ENCODE measurements at regions not wholly inside any gene's neighbourhood (a gene's known extent, or its start where the extent isn't known, plus 50 kb on each side); places are given as distances from the start of the nearest gene placed in this dataset.

GRCh38 chr7:109354552-109354951 lies 784.9 kb downstream of the DNAJB9 start:
- H3K4me3 ChIP-seq (ENCODE audit: low read depth, low read length), result no peak overlapping the region
- DNase-seq (ENCODE audit: low read depth) (no peak), FAIRE-seq (no peak)
- no peaks in the 10 kb centered on the region for H3K36me3 ChIP-seq (ENCODE audit: control insufficient read depth, insufficient read depth, low read length)
- H3K27me3 ChIP-seq (ENCODE audit: control insufficient read depth, insufficient read depth, low read length), result no peaks in the 10 kb centered on the region
- TF ChIP-seq, protein P1, sequence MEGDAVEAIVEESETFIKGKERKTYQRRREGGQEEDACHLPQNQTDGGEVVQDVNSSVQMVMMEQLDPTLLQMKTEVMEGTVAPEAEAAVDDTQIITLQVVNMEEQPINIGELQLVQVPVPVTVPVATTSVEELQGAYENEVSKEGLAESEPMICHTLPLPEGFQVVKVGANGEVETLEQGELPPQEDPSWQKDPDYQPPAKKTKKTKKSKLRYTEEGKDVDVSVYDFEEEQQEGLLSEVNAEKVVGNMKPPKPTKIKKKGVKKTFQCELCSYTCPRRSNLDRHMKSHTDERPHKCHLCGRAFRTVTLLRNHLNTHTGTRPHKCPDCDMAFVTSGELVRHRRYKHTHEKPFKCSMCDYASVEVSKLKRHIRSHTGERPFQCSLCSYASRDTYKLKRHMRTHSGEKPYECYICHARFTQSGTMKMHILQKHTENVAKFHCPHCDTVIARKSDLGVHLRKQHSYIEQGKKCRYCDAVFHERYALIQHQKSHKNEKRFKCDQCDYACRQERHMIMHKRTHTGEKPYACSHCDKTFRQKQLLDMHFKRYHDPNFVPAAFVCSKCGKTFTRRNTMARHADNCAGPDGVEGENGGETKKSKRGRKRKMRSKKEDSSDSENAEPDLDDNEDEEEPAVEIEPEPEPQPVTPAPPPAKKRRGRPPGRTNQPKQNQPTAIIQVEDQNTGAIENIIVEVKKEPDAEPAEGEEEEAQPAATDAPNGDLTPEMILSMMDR (IDR thresholded peaks at IDR 0.05; ENCODE audit: insufficient read depth, low read length, severe bottlenecking), result no peak

DNA sequence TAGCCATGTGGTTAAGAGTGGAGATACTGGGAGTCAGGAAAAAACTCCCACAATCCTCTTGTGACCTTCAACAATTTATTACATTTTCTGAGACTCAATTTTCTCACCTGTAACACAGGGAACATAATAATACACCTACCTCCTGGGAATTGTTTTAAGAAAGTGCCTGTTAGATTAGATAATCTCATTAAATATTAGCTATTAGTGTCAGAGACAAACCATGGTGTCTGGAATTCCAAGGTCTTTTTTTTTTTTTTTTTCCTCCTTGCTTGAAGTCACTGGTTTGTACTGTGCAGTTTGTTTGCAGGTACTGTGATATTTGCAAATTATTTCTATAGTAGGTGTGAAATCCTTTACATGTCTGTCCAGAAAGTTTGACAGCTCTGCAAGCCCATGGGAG lies 806.1 kb downstream of the DNAJB9 start:
- TF ChIP-seq, protein P1 (IDR thresholded peaks at IDR 0.05; ENCODE audit: insufficient read depth, low read length, severe bottlenecking), result no peak
- DNase-seq (ENCODE audit: low read depth) (no peak), FAIRE-seq (no peak)

GRCh38 chr7:109376576-109376975 lies 806.9 kb downstream of the DNAJB9 start:
- FAIRE-seq, result no peak
- Histone ChIP-seq H3K27me3 (ENCODE audit: control insufficient read depth, insufficient read depth, low read length) (no peaks in the 10 kb centered on the region), H3K4me3 (ENCODE audit: low read depth, low read length) (no peak overlapping the region), H3K36me3 (ENCODE audit: control insufficient read depth, insufficient read depth, low read length) (no peaks in the 10 kb centered on the region)
- TF ChIP-seq, protein P1 (IDR thresholded peaks at IDR 0.05; ENCODE audit: insufficient read depth, low read length, severe bottlenecking), result no peak
- DNase-seq (ENCODE audit: low read depth), result peak; percentile 51

More for the DNA sequence above, 806.1 kb downstream of the DNAJB9 start:
- no peak overlapping the region for H3K4me3 ChIP-seq (ENCODE audit: low read depth, low read length)
- H3K36me3 ChIP-seq (ENCODE audit: control insufficient read depth, insufficient read depth, low read length), result no peaks in the 10 kb centered on the region
- no peaks in the 10 kb centered on the region for H3K27me3 ChIP-seq (ENCODE audit: control insufficient read depth, insufficient read depth, low read length)

DNA sequence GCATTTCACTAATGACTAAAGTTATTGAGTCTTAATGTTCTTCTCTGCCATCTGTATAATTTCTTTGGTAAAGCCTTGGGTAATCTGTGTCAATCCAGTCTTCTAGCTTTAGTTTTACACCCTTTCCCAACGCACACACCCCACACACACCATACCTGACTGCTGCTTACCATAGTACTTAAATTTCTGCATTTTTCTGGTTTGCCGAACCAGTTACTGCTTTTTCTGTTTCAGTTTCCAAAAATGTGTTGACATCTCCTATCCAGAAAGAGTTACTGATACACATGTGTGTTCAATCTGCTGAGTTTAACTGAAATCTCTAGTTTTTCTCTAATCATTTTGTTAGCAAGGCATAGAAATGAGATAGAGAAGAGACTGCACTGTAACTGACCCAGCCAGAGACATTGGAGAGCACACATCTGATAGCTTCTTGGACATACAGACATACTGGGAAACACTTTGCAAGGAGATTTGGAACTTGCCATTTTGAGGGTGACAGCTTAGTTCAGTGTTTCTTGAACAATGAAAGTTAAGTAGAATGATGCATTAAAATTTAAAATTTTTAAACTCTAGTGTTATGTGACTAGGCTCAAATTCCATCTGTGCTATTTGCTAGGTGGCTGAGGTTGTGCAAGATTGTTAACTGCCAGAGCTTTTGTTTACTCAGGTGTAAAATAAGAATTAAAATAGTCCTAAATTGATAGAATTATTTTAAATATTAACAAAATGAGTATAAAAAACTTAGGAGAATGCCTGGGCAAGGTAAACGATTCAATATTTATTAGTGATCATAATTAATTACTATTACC lies 807.6 kb downstream of the DNAJB9 start:
- H3K36me3 ChIP-seq (ENCODE audit: control insufficient read depth, insufficient read depth, low read length), result no peaks in the 10 kb centered on the region
- FAIRE-seq (no peak), DNase-seq (ENCODE audit: low read depth) (no peak)
- H3K4me3 ChIP-seq (ENCODE audit: low read depth, low read length), result no peak overlapping the region
- H3K27me3 ChIP-seq (ENCODE audit: control insufficient read depth, insufficient read depth, low read length), result no peaks in the 10 kb centered on the region
- TF ChIP-seq, protein P1 (IDR thresholded peaks at IDR 0.05; ENCODE audit: insufficient read depth, low read length, severe bottlenecking), result no peak

- TF ChIP-seq, protein P1 (IDR thresholded peaks at IDR 0.05; ENCODE audit: insufficient read depth, low read length, severe bottlenecking), result no peak
- no peak for FAIRE-seq
- no peak for DNase-seq (ENCODE audit: low read depth)
- no peaks in the 10 kb centered on the region for H3K36me3 ChIP-seq (ENCODE audit: control insufficient read depth, insufficient read depth, low read length)
- H3K27me3 ChIP-seq (ENCODE audit: control insufficient read depth, insufficient read depth, low read length), result no peaks in the 10 kb centered on the region
- H3K4me3 ChIP-seq (ENCODE audit: low read depth, low read length), result no peak overlapping the region
These were observed 817.3 kb downstream of the DNAJB9 start for GRCh38 chr7:109386959-109387358.

- Histone ChIP-seq H3K36me3 (ENCODE audit: control insufficient read depth, insufficient read depth, low read length) (no peaks in the 10 kb centered on the region), H3K27me3 (ENCODE audit: control insufficient read depth, insufficient read depth, low read length) (no peaks in the 10 kb centered on the region), H3K4me3 (ENCODE audit: low read depth, low read length) (no peak overlapping the region)
- TF ChIP-seq, protein P1 (IDR thresholded peaks at IDR 0.05; ENCODE audit: insufficient read depth, low read length, severe bottlenecking), result no peak
- FAIRE-seq (no peak), DNase-seq (ENCODE audit: low read depth) (no peak)
These were observed 817.9 kb downstream of the DNAJB9 start for GRCh38 chr7:109387530-109387929.

Data from bronchial epithelial cell (primary cell).